GM18507 (cell line): ENCODE measurements at regions not wholly inside any gene's neighbourhood (a gene's known extent, or its start where the extent isn't known, plus 50 kb on each side); places are given as distances from the start of the nearest gene placed in this dataset.

ENCODE experiments used
- DNase-seq: peaks from one replicate; pipeline ENCODE4 v3.0.0; 2011; ENCODE audit warnings: low read depth; ENCODE audit not compliant: insufficient read length; ENCODE audit errors: extremely low spot score
- FAIRE-seq: peaks from 2 replicates; lab custom pipeline; 2011; peaks lifted over from hg19 to GRCh38; lab: Jason Lieb, UNC

DNA sequence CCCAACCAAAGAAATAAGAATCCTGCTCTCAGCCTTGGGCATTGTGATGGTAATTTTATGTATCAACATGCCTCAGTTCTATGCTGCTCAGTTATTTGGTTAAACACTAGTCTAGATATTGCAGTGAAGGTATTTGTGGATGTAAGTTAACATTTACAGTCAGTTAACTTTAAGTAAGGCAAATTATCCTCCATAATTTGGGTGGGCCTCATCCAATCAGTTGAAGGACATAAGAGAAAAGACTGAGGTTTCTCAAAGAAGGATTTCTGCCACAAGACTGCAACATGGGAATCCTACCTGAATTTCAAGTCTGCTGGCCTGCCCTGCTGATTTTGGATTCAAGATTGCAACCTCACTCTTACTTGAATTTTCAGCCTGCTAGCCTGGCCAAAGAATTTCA lies 975.5 kb upstream of the ACVR2A start:
- DNase-seq, result no peak
- no peak for FAIRE-seq

DNA sequence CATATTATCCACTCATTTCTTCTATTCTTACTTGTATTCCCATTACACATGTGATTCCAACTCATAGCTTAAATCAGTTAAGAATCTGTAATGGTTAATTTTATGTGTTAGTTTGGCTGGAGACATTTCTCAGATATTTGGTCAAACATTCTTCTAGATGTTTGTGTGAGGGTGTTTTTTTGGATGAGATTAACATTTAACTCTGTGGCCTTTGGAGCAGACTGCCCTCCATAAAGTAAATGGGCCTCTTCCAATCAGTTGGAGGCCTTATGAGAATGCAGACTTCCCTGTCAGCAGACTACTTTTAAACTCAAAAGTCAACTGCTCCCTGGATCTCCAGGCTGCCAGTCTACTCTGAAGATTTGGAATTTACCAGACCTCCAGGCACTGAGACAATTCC lies 976.8 kb upstream of the ACVR2A start:
- no peak for DNase-seq
- no peak for FAIRE-seq

DNA sequence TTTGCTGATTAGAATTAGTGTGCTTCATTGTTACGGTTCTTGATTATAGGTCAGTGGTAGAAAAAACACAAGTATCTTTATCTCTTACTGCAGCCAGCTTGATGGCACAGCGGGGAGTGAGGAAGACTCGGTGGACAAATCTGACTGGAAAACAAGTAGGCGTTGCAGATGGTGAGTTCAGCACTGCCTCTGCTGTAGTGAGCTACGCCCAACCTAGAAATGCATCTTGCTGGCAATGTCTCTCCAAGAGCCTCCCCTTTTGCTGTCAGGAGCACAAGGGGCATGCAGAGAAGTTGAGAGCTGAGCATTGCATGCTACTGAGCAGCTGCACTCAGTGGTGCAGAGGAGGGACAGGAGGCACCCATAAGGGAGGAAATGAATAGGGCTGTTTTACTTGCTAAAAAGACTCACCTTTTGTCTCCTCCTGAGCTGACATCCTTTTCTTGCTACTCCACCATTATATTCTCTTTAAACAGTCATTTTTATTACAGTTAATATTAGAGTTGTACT lies 977.3 kb upstream of the ACVR2A start:
- FAIRE-seq, result no peak
- no peak for DNase-seq

DNA sequence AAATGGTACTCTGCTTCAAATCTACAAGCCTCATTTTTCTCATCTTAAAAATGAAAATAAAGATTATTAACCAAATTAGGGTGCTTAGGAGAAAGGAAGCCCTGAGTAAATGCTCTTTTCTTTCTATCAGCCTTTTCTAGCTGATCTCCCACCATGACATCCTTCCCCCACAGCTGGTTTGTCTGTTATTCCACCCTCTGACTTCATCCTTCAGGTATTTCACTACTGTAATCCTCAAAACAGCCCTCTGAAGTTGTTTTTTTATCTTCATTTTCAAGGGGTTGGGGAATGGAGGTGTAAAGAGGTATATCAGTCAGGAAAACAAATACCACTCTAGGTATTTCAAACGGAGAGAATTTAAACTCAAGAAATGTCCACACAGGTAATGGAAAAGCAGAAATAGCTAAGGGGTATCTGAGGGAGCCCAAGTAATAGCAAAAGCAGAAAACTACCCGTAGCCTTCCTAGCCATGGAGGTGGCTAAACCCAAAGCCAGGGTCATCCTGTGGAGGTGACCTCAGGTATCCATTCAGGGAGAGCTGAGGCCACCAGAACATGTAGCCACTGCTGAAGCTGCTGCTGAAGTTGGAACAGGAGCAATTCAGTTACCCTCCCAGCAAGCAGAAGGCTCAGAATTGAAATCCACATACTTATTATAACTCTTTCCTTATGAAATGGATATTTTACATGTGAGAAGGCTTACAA lies 990.9 kb upstream of the ACVR2A start:
- FAIRE-seq (no peak), DNase-seq (no peak)

DNA sequence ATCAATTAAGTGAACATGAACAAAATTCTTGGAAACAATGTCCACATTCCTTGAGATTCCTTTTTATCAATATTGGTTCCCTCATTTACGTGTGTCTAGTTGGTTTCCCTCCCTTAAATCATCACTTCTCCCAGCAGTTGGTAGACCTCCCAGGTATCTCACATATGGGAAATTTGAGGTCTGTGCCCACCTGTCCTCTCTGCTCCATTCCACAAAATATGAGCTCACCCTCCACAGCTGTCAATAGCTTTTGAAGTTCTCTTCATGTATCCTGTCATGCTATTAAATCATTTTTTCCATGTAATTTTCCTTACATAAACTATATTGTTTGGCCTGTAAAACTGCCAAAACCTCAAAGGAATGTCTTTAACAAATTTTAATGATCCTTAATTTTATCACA lies 992.2 kb upstream of the ACVR2A start:
- FAIRE-seq, result no peak
- no peak for DNase-seq

DNA sequence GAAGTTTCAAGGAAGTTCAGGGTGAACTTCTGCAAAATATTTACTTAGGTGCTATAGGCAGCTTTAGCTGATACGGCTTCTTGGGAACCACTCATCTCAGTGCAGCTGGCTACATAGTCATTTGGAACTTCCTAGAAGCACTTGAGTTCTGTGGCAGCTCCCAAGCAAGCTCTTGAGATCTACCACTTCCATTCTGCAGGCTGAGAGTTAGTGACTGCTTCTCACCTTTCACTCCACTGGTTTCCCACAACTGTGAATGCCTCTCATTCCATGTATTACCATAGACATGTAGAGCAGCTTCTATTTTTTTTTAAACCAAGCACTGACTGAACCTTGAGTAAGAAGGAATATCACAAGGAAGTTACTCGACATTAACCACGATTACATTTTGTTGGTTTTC lies 994.1 kb upstream of the ACVR2A start:
- no peak for FAIRE-seq
- no peak for DNase-seq

DNA sequence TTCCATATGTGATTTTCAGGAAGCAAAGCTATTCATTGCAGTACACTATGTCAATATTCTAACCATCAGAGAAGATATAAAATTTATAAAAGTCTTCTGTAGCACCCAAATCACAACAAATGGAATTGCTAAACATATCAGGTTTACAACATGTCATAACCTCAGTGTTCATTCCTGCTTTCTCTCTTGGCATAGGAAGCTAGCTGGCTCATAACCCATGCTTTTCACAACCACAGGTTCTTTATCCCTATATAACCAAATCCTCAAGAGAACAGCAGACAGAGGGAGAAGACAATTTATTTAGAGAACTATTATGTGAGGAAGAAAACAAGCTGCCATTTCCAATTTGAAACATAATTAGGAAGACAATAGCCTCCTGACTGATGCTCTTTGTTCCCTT lies 997.0 kb upstream of the ACVR2A start:
- DNase-seq (no peak), FAIRE-seq (no peak)

DNA sequence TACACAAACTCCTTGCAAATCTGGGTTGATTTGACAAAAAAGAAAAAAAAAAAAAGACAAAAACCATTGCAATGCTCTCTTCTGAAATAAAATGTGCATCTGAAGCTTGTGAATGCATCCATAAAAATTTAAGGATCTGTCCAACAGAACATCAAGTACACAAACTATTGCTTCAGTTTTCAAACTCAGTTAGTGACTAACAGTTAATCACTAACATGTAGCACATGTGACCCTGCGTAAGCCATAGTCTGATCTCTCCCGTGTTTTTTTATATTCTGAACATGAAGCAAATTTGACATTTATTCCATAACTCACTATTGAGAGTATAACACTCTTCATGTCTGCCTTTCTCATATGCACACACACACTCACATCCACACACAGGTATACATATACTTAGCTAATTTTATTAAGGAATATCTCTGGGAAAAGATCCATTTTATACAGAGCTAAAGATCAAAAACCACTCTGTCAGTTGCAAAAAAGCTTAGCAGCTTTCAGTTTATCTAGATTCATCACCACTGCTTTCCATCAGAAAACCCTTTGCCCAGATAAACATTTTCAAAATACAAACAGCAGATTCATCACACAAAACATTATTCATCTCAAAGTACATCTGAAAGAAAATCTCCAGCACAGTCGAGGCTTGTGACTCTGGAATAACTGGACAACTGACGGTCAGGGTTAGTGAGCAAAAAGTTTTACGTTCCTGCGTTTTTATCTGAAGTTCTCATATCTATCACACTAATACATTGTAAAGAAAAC lies 1000.4 kb upstream of the ACVR2A start:
- FAIRE-seq, result no peak

DNA sequence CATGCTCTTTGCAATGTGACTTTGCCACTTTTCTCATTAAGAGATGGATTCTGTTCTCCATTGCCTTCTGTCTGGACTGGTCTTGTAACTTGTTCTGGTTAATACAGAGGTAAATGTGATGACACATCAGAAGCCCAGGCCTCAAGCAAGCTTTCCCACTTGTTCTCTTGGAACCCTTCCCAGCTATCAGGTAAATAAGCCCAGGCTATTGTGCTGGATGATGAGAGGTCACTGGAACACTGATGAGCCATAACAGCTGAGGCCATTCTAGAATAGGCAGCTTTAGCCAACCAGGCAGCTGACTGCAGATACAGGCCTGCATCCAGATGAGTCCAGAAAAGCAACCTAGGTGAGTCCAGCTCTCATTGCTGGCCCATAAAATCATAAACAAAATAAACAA lies 1007.0 kb upstream of the ACVR2A start:
- no peak for DNase-seq
- FAIRE-seq, result no peak

More for the DNA sequence above, 1000.4 kb upstream of the ACVR2A start:
- DNase-seq, result no peak

DNA sequence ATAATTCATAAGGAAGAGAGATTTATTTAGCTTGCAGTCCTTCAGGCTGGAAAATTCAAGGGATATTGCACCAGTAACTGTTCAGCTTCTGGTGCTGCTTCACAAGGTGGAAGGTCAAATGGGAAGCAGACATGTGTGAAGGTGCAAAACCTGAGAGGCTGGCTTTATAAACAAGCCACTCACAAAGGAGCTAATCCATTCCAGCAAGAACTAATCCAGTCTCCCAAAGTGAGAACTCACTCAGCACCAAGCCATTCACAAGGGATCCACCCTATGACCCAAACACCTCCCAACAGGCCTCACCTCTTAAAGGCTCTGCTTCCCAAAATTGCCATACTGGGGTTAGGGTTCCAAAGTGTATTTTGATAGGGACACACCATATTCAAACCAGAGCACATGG lies 1018.4 kb upstream of the ACVR2A start:
- FAIRE-seq, result no peak
- DNase-seq, result no peak

DNA sequence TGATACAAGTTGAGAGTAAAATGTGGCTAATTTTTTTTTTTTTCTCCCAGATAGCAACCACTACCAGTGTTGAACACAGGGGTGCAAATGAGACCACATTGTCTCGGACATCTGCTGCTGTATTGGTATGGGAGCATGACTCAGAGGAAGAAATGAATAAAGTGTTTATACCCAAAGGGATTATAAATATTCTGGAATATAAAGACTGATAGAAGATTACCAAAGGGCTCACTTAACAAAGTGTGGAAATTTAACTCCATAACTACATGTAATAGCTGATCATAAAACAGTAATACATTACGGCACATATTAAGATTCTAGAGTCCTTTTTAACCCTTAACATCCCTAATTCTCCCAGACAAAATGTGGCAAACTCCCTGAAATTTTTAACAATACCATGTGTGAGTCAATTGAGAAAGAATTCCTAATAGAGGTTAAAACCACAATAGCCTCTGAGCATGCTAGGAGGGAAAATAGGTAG lies 1023.0 kb upstream of the ACVR2A start:
- FAIRE-seq, result no peak
- no peak for DNase-seq

DNA sequence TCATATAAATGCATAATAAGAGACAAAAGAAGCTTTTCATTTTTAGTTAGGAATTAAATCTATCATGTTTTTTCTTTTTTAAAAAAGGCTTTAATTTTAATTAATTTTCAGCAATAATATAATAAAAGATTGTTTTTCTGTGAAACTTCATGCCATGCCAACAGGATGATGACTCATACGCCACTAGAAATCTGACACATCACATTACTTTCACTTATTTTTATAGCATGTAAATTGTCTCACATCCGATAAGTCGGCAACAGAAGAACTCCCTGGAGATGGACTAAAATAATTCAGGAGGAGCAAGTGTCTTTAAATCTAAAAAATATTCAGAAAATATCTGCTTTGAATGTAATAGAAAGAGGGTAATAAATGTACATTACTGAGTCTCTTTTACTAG lies 1024.2 kb upstream of the ACVR2A start:
- DNase-seq, result no peak

DNA sequence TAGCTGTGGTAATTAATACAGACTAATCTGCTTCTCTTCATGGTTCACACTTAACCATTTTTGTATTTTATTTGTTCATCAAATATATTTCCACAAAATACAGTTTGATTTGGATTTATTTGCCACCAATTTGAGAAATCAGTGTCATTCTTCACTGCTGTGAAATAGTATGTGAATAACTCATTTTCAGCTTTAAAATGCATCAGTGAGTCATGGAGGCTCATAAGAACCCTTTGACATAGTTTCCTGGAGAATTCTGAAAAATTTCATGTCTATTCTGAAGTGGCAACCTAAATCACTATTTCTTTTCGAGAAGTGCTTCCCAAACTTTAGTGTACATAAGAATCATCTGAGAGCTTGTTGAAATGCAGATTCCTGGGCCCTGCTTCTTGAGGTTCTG lies 1026.7 kb upstream of the ACVR2A start:
- DNase-seq (no peak), FAIRE-seq (no peak)

More for the DNA sequence above, 1024.2 kb upstream of the ACVR2A start:
- no peak for FAIRE-seq

DNA sequence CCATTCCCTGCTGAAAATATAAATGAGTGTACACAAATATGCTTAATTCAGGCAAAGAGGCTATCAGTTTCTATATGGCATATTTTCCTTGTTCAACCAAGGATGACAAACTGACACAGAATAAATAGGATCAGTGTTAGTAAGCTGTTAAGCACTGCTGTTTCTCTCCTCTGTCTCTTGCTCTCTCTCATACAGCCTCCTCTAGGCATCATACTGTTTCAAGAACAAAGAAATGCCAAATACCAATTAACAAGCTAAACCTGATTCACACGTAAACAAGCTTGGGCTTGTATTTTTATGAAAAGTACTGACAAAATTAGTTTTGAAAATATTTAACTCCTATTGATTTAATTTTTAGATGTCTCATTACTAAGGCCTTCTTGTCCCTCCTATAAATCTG lies 1027.2 kb upstream of the ACVR2A start:
- no peak for DNase-seq
- FAIRE-seq, result no peak

DNA sequence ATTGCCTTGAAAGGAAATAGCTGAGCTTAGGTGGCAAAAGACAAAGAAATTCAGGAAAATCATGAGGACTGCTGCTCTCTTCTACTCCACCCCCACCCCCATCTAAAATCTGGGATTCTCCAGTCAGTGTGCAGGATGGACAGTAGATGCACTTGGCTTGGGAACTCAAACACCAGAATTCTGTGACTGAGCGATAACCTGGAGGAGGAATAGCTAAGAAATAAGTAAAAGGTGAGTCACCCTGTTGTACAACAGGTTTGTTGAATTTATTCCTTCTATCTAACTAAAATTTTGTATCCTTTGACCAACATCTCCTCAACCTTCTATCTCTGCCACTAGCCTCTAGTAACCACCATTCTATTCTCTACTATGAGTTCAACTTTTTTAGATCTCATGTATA lies 1029.9 kb upstream of the ACVR2A start:
- no peak for FAIRE-seq
- DNase-seq, result no peak

DNA sequence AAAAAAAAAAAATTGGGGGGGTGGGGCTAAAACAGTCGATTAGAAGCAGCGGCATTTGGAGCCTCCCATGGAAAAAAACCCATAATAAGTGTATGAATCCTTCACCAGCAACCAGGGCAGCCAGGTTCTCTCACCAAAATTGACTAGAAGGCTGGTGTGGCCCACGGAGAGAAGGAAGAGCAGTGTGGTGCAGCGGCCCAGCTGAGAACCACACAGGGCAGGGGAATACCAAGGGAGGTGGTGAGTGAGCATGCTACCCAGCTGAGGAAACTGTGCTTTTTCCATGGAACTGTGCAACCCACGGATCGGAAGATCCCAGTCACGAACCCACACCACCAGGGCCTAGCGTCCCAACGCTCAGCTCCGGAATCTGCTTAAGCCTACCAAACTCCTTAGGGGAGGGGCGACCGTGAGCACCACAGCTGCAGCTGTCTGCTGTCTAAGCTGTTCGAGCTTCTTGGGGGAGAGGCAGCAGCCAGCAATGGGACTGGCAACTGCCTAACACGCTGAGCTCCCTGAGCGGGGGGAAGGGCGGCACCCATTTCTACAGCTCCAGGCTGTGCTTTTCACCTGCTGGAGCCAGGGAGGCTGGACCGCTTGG lies 1037.2 kb upstream of the ACVR2A start:
- DNase-seq (no peak), FAIRE-seq (no peak)

DNA sequence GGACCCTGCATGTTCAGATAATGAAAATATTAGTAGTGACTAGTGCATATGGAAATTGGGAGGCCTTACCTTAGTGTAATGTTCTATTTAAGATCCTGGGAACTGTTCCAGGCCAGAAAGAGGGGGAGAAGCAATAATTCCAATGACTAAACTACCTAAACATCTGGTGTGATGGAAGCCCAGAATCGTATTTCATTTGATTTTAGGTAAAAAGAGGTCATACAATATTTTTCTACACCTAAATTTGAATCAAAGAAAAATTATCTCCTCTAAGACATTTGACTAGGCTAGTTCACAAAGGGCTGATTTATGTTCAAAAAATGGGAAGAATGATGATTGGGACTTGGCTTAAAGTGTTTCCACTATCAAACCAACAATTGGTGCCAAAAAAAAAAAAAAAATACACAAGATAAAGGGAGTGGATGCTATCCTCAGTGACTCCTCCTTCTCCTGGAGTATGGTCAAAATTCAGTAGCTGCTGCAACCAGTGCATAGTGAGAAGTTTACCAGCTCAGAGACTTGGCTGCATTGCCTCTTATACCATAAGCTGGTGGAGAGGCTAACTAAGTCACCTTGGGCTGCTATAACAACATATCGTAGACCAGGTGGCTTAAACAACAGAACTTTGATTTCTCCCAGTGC lies 1038.3 kb upstream of the ACVR2A start:
- DNase-seq, result no peak
- FAIRE-seq, result no peak

DNA sequence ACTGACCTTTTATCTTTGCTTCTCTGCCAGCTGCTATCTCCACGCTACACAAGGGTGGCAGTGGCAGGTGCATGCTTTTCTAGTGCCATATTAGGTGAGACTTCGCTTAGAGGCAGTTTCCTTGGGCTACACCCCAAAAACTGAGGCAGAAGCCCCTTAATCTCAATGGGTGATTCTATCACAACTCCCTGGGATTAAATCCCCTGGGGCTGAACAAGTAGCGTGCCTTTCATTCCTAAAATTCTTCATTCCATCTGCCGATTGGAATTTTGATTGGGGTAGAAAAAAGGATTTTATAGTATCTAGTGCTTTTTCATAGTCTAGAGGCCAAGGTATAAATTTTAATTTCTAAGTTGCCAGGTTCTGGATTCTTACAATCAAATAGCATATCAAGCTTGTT lies 1040.5 kb upstream of the ACVR2A start:
- no peak for DNase-seq
- FAIRE-seq, result no peak

DNA sequence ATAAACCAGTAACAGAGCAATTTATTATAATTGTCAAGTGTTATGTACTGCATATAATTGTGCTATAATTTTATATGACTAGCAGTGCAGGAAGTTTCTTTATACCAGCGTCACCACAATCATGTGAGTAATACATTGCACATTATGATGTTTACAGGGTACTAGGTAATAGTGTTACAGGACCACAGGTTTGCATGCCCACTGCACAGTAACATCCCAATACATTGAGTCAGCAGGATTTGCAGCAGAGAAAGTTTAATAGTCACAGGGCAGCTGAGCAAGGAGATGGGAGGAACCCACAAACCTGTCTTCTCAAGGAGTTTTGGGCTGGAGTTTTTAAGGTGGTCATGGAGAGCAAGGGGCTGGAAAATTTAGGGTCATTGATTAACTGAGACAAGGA lies 1042.9 kb upstream of the ACVR2A start:
- no peak for FAIRE-seq
- no peak for DNase-seq

DNA sequence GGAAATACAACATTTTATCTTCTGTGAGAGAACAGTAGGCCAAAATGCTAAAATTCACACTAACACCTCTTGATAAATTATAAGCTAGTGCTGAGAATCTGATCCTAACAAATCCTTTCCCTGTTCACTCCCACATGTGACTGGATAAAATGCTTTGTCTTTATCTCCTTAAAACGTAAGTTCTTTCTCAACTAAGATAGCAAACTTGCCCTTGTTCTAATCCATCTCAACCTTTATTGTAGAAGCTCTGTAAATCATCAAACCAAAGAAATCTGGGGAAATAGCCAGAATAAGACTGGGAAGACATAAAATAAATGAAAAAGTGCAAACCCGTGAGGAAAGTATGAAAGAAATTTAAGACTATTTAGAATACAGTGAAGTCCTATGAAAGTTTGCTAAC lies 1058.4 kb upstream of the ACVR2A start:
- FAIRE-seq, result no peak
- DNase-seq, result no peak
